ENCODE measurements at regions not wholly inside any gene's neighbourhood (a gene's known extent, or its start where the extent isn't known, plus 50 kb on each side); places are given as distances from the start of the nearest gene placed in this dataset.

DNA sequence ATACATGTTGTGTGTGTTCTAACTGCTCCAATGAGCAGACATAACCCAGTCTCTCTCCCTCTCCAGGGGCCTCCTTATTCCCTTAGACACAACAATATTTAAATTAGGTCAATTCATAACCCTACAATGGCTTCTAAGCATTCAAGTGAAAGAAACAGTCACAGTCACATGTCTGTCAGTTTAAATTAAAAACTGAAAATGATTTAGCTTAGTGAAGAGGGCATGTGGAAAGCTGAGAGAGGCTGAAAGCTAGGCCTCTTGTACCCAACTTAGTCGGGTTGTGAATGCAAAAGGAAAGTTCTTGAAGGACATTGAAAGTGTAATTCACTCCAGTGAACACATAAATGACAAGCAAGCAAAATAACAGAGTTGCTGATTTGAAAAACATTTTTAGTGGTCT, 1519.6 kb downstream of the OTOL1 start:
- Histone ChIP-seq H3K27ac (ENCODE audit: extremely low read depth, low read depth, low read length) (no peak overlapping the region), H3K4me3 (ENCODE audit: low read depth, low read length) (no peak overlapping the region), H3K36me3 (ENCODE audit: control insufficient read depth in 2 of 2, insufficient read depth in 1 of 2, low read length in 2 of 2) (no peaks in the 10 kb centered on the region), H3K4me1 (ENCODE audit: control insufficient read depth, insufficient read depth, low read length) (no peaks in the 10 kb centered on the region), H3K9me3 (ENCODE audit: control insufficient read depth, insufficient read depth, low read depth, low read length) (no peaks in the 10 kb centered on the region)
- ChIA-PET POLR2A (no interaction called here), CTCF (interaction anchor here (0.7 kb wide), 1 partner anchor 1372 kb away, joined by 3 read pairs; no protein-coding TSS in a partner anchor)
- TF ChIP-seq ZNF121 (tag by site-specific recombination; IDR thresholded peaks at IDR 0.05) (no peak), ZNF175 (tag by site-specific recombination; IDR thresholded peaks at IDR 0.05) (no peak), GLIS1 (tag by site-specific recombination; IDR thresholded peaks at IDR 0.05) (no peak)
- TF ChIP-seq, protein P1, sequence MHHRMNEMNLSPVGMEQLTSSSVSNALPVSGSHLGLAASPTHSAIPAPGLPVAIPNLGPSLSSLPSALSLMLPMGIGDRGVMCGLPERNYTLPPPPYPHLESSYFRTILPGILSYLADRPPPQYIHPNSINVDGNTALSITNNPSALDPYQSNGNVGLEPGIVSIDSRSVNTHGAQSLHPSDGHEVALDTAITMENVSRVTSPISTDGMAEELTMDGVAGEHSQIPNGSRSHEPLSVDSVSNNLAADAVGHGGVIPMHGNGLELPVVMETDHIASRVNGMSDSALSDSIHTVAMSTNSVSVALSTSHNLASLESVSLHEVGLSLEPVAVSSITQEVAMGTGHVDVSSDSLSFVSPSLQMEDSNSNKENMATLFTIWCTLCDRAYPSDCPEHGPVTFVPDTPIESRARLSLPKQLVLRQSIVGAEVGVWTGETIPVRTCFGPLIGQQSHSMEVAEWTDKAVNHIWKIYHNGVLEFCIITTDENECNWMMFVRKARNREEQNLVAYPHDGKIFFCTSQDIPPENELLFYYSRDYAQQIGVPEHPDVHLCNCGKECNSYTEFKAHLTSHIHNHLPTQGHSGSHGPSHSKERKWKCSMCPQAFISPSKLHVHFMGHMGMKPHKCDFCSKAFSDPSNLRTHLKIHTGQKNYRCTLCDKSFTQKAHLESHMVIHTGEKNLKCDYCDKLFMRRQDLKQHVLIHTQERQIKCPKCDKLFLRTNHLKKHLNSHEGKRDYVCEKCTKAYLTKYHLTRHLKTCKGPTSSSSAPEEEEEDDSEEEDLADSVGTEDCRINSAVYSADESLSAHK (tag by site-specific recombination; IDR thresholded peaks at IDR 0.05) = no peak
- TF ChIP-seq, protein P2, sequence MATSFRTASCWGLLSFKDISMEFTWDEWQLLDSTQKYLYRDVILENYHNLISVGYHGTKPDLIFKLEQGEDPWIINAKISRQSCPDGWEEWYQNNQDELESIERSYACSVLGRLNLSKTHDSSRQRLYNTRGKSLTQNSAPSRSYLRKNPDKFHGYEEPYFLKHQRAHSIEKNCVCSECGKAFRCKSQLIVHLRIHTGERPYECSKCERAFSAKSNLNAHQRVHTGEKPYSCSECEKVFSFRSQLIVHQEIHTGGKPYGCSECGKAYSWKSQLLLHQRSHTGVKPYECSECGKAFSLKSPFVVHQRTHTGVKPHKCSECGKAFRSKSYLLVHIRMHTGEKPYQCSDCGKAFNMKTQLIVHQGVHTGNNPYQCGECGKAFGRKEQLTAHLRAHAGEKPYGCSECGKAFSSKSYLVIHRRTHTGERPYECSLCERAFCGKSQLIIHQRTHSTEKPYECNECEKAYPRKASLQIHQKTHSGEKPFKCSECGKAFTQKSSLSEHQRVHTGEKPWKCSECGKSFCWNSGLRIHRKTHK (tag by site-specific recombination; IDR thresholded peaks at IDR 0.05) = no peak

DNA sequence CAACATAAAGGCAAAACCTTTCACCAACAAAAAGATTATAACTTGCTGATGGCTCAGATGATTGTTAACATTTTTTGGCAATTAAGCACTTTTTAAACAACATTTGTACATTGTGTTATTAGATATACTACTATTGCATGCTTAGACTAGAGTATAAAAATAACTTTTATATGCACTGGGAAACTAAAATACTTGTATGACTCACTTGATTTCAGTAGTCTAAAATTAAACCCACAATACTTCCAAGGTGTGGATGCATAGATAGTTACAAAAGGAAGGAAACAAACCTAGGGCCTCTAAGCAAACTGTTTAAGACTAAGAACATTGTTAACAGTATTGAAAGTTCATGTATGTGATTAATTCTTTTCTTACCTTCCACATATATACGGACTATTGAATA, 1521.5 kb downstream of the OTOL1 start:
- POLR2A ChIA-PET = no interaction called here
- CTCF ChIA-PET = no interaction called here
- Histone ChIP-seq H3K4me3 (ENCODE audit: low read depth, low read length) (no peak overlapping the region), H3K36me3 (ENCODE audit: control insufficient read depth in 2 of 2, insufficient read depth in 1 of 2, low read length in 2 of 2) (no peaks in the 10 kb centered on the region), H3K9me3 (ENCODE audit: control insufficient read depth, insufficient read depth, low read depth, low read length) (no peaks in the 10 kb centered on the region), H3K4me1 (ENCODE audit: control insufficient read depth, insufficient read depth, low read length) (no peaks in the 10 kb centered on the region), H3K27ac (ENCODE audit: extremely low read depth, low read depth, low read length) (no peak overlapping the region)
- TF ChIP-seq MEIS1 (CRISPR knock-in tag; IDR thresholded peaks at IDR 0.05; ENCODE audit: borderline replicate concordance) (no peak), ZXDB (tag by site-specific recombination; IDR thresholded peaks at IDR 0.05) (no peak), ZNF558 (tag by site-specific recombination; IDR thresholded peaks at IDR 0.05) (no peak), ZNF223 (tag by site-specific recombination; IDR thresholded peaks at IDR 0.05) (no peak)
- TF ChIP-seq, protein P3, sequence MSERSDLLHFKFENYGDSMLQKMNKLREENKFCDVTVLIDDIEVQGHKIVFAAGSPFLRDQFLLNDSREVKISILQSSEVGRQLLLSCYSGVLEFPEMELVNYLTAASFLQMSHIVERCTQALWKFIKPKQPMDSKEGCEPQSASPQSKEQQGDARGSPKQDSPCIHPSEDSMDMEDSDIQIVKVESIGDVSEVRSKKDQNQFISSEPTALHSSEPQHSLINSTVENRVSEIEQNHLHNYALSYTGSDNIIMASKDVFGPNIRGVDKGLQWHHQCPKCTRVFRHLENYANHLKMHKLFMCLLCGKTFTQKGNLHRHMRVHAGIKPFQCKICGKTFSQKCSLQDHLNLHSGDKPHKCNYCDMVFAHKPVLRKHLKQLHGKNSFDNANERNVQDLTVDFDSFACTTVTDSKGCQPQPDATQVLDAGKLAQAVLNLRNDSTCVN (tag by site-specific recombination; optimal IDR thresholded peaks at IDR 0.05) = no peak
- TF ChIP-seq, protein P4, sequence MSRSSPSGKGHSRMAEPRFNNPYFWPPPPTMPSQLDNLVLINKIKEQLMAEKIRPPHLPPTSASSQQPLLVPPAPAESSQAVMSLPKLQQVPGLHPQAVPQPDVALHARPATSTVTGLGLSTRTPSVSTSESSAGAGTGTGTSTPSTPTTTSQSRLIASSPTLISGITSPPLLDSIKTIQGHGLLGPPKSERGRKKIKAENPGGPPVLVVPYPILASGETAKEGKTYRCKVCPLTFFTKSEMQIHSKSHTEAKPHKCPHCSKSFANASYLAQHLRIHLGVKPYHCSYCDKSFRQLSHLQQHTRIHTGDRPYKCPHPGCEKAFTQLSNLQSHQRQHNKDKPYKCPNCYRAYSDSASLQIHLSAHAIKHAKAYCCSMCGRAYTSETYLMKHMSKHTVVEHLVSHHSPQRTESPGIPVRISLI (tag by site-specific recombination; IDR thresholded peaks at IDR 0.05) = no peak
- TF ChIP-seq, protein P5, sequence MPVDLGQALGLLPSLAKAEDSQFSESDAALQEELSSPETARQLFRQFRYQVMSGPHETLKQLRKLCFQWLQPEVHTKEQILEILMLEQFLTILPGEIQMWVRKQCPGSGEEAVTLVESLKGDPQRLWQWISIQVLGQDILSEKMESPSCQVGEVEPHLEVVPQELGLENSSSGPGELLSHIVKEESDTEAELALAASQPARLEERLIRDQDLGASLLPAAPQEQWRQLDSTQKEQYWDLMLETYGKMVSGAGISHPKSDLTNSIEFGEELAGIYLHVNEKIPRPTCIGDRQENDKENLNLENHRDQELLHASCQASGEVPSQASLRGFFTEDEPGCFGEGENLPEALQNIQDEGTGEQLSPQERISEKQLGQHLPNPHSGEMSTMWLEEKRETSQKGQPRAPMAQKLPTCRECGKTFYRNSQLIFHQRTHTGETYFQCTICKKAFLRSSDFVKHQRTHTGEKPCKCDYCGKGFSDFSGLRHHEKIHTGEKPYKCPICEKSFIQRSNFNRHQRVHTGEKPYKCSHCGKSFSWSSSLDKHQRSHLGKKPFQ (tag by site-specific recombination; IDR thresholded peaks at IDR 0.05) = no peak

DNA sequence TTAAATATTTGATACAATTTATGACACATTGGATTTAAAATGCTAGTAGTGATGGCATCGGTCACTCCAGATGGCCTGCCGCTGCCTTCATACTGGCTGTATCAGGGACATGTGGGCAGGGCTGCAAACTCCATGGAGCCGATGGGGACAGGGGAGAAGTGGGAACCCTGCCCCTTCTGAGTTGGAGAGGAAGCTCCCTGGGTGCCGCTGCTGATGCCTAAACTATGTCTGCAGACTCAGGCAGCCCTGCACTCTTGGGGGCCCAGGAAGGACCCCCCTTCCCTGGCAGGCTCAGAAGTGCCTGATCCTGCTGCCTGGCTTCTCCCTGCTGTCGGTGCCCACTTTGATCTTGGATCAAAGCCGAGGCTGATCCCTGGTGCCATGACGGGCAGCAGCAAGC, 1522.1 kb downstream of the OTOL1 start:
- H3K36me3 ChIP-seq (ENCODE audit: control insufficient read depth in 2 of 2, insufficient read depth in 1 of 2, low read length in 2 of 2) = no peaks in the 10 kb centered on the region
- H3K4me1 ChIP-seq (ENCODE audit: control insufficient read depth, insufficient read depth, low read length) = no peaks in the 10 kb centered on the region
- H3K27ac ChIP-seq (ENCODE audit: extremely low read depth, low read depth, low read length) = no peak overlapping the region
- ChIA-PET CTCF (no interaction called here), POLR2A (no interaction called here)
- H3K4me3 ChIP-seq (ENCODE audit: low read depth, low read length) = no peak overlapping the region
- H3K9me3 ChIP-seq (ENCODE audit: control insufficient read depth, insufficient read depth, low read depth, low read length) = no peaks in the 10 kb centered on the region
- TF ChIP-seq SP2 (tag by site-specific recombination; IDR thresholded peaks at IDR 0.05) = no peak
- no peak for TF ChIP-seq ZNF324 (tag by site-specific recombination; IDR thresholded peaks at IDR 0.05)
- TF ChIP-seq GLIS2 (tag by site-specific recombination; IDR thresholded peaks at IDR 0.05) = no peak
- TF ChIP-seq KLF1 (tag by site-specific recombination; IDR thresholded peaks at IDR 0.05) = no peak
- TF ChIP-seq, protein P6, sequence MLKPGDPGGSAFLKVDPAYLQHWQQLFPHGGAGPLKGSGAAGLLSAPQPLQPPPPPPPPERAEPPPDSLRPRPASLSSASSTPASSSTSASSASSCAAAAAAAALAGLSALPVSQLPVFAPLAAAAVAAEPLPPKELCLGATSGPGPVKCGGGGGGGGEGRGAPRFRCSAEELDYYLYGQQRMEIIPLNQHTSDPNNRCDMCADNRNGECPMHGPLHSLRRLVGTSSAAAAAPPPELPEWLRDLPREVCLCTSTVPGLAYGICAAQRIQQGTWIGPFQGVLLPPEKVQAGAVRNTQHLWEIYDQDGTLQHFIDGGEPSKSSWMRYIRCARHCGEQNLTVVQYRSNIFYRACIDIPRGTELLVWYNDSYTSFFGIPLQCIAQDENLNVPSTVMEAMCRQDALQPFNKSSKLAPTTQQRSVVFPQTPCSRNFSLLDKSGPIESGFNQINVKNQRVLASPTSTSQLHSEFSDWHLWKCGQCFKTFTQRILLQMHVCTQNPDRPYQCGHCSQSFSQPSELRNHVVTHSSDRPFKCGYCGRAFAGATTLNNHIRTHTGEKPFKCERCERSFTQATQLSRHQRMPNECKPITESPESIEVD (tag by site-specific recombination; IDR thresholded peaks at IDR 0.05) = no peak
- no peak for TF ChIP-seq ZNF366 (tag by site-specific recombination; conservative IDR thresholded peaks at IDR 0.05)
- no peak for TF ChIP-seq ZNF658 (tag by site-specific recombination; IDR thresholded peaks at IDR 0.05)
- TF ChIP-seq ZXDB (tag by site-specific recombination; IDR thresholded peaks at IDR 0.05) = no peak
- TF ChIP-seq ZNF701 (tag by site-specific recombination; IDR thresholded peaks at IDR 0.05) = no peak
- TF ChIP-seq IKZF3 (tag by site-specific recombination; IDR thresholded peaks at IDR 0.05) = no peak
